Esophagus squamous epithelium (tissue), 4 donors: ENCODE measurements at regions not wholly inside any gene's neighbourhood (a gene's known extent, or its start where the extent isn't known, plus 50 kb on each side); places are given as distances from the start of the nearest gene placed in this dataset.
"Not testable (repeated sequence)": the region's sequence is repeated elsewhere in the genome, so short reads cannot be mapped to it uniquely, and the experiment has no call there.

ENCODE experiments used
- CTCF ChIP-seq, 6 experiments: fragments of 450-650 bp in 4 of 6; fragments of 200-600 bp in 2 of 6; sonication (generic) in 2 of 6; IDR thresholded peaks; one replicate each; pipeline ENCODE4 v1.5.1; 2016 to 2019; ENCODE audit warnings: antibody characterized with exemption in 6 of 6, mild to moderate bottlenecking in 4 of 6, moderate library complexity in 4 of 6
- POLR2A ChIP-seq, 4 donors: fragments of 450-650 bp; IDR thresholded peaks; one replicate each; pipeline ENCODE4 v1.6.1; 2017; ENCODE audit warnings: antibody characterized with exemption in 4 of 4, mild to moderate bottlenecking in 4 of 4, moderate library complexity in 3 of 4

DNA sequence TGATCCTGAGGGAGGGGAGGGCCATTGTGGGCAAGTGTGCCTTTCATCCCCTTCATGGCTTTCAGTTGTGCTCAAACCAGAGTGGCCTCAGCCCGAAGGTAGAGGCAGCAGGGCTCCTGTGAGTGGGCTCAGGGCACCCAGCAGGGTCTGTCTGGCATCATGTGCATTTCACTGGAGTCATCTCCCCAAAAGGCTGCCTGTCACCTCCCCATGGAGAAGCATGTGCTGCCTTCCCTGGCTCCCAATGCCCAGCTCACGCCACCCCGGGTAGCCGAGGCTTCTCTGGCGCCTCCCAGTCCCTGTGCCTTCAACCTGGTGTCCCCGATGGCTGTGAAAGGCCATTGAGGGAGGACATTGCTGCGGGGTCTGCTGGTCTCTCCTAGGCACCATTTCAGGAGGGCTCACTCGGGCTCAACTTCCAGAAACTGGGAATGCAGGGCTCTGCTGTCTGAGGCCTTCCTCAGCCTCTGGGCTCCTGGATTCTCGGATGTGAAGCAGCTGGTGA, 213.9 kb downstream of the BANP start:
- not testable (repeated sequence) for TF ChIP-seq CTCF, POLR2A (IDR thresholded peaks at IDR 0.05)
